ENCODE measurements at regions not wholly inside any gene's neighbourhood (a gene's known extent, or its start where the extent isn't known, plus 50 kb on each side); places are given as distances from the start of the nearest gene placed in this dataset.

DNA sequence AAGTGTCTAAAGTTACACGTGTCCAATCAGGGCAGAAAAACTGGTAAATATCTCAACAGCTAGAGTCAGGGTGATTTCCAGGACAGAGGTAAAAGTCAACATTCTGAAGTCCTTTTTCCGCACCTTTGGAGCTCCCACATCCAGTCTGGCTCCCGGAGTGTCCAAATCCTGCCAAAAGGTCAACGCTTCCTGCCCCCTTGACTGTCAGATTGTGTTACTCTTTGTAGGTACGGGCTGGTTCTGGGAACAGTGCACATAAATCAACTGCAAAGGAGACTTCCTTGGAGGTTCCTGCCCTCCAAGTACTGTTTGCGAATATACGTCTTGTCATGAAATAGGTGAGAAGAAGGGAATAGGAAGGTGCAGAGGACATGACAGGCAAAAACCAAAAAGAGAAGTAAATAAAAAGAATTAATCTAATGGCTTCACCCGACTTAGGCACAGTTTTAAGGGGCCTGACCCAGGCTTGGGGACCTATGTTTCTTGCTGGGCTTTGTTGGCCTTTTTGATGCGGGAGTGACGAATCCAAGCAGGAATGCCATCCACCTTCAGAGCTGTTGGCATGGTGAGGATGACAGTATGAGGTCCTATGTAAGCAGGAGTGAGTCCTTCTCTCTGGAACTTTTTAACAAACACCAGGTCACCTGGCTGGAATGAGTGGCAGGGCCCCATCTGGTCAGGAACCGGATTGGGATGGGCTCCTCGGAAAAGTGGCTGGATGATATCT, 155.4 kb downstream of the TRIM27 start:
- DNase-seq (ENCODE audit: low spot score): no peak
- TF ChIP-seq, protein P1, sequence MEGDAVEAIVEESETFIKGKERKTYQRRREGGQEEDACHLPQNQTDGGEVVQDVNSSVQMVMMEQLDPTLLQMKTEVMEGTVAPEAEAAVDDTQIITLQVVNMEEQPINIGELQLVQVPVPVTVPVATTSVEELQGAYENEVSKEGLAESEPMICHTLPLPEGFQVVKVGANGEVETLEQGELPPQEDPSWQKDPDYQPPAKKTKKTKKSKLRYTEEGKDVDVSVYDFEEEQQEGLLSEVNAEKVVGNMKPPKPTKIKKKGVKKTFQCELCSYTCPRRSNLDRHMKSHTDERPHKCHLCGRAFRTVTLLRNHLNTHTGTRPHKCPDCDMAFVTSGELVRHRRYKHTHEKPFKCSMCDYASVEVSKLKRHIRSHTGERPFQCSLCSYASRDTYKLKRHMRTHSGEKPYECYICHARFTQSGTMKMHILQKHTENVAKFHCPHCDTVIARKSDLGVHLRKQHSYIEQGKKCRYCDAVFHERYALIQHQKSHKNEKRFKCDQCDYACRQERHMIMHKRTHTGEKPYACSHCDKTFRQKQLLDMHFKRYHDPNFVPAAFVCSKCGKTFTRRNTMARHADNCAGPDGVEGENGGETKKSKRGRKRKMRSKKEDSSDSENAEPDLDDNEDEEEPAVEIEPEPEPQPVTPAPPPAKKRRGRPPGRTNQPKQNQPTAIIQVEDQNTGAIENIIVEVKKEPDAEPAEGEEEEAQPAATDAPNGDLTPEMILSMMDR (IDR thresholded peaks at IDR 0.05; ENCODE audit: borderline replicate concordance, control extremely low read depth, extremely low read depth, insufficient read depth, missing control alignments): no peak
- in situ Hi-C loops (cut with MboI; ENCODE audit: low sequenced_read_pairs, unreplicated experiment): no loop called here

DNA sequence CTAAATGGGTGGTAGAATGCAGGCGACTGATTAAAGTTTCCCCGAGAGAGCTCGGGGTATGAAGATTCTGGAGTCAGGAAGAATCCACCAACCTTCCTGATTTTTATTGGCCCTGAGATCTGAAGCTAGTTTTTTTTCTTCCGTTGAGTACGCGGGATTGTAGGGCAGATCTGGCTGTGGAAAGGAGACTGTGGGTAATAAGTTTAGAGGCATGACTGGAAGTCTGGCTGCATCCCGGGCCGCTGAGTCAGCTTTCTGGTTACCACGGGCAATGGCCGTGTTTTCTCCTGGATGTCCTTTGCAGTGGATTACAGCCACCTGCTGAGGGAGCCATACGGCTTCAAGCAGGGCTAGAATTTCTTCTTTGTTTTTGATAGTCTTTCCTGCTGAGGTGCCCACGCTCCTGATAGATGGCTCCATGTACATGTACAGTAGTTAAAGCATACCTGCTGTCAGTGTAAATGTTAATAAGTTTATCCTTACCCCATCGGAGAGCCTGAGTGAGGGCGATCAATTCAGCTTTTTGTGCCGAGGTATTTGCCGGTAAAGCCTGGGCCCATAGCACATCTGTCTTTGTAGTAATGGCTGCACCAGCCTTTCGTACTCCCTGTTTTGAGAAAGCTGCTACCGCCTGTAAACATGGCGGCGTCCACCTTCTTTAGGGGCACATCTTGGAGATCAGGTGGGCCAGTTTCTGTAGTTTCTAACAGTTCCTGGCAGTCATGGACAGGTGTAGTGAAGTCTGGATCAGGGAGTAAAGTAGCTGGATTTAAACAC, 154.0 kb downstream of the TRIM27 start:
- in situ Hi-C loops (cut with MboI; ENCODE audit: low sequenced_read_pairs, unreplicated experiment): no loop called here
- no peak for DNase-seq (ENCODE audit: low spot score)
- TF ChIP-seq, protein P1 (IDR thresholded peaks at IDR 0.05; ENCODE audit: borderline replicate concordance, control extremely low read depth, extremely low read depth, insufficient read depth, missing control alignments): no peak

DNA sequence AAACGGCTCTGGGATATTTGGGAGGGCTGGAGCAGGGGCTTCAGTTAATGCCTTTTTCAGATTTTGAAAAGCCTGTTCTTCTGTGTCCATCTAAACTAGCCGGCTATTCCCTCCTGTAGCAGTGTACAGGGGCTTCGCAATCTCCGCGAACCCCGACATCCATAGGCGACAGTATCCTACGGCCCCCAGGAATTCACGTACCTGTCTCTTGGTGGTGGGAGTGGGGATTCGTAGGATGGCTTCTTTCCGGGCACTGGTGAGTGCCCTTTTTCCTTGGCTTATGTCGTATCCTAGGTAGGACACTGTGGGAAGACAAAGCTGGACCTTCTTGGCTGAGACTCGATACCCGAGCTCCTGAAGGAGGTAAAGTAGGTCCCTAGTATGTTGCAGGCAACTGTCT, 153.1 kb downstream of the TRIM27 start:
- TF ChIP-seq, protein P1 (IDR thresholded peaks at IDR 0.05; ENCODE audit: borderline replicate concordance, control extremely low read depth, extremely low read depth, insufficient read depth, missing control alignments): no peak
- DNase-seq (ENCODE audit: low spot score): no peak
- in situ Hi-C loops (cut with MboI; ENCODE audit: low sequenced_read_pairs, unreplicated experiment): no loop called here

DNA sequence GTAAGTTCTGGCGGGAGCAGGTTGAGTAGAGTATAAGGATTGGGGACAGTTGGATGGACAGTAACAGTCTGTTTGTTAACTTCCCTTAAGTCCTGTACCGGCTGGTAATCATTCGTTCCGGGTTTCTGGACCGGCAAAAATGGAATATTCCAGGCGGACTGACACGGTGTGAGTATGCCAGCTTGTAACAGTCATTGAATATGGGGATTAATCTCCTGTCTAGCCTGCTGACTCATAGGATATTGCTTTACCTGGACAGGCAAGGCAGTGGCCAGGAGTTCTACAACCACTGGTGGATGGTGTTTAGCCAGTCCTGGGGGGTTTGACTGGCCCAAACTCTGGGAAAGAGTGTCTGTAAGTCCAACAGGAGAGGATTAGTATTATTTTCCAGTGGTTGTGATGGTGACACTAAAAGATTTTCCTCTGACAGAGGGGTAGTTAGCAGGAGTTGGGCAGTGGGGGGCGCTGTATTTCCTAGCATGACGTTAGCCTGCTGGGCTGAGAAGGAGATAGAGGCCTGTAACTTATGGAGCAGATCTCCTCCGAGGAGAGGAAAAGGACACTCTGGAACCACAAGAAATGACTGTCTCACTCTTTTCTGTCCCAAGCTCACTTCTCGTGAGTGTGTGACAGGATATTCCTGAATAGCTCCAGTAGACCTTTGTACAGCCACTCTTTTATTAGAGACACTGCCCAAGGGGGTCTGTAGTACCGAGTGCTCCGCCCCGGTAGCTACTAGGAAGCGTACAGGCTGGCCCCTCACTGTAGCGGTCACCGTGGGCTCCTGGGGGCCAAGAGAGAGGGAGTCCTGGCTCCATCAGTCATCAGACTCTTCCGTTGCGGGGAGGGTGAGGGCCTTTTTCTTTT, 152.2 kb downstream of the TRIM27 start:
- DNase-seq (ENCODE audit: low spot score): no peak
- TF ChIP-seq, protein P1 (IDR thresholded peaks at IDR 0.05; ENCODE audit: borderline replicate concordance, control extremely low read depth, extremely low read depth, insufficient read depth, missing control alignments): no peak
- in situ Hi-C loops (cut with MboI; ENCODE audit: low sequenced_read_pairs, unreplicated experiment): no loop called here

DNA sequence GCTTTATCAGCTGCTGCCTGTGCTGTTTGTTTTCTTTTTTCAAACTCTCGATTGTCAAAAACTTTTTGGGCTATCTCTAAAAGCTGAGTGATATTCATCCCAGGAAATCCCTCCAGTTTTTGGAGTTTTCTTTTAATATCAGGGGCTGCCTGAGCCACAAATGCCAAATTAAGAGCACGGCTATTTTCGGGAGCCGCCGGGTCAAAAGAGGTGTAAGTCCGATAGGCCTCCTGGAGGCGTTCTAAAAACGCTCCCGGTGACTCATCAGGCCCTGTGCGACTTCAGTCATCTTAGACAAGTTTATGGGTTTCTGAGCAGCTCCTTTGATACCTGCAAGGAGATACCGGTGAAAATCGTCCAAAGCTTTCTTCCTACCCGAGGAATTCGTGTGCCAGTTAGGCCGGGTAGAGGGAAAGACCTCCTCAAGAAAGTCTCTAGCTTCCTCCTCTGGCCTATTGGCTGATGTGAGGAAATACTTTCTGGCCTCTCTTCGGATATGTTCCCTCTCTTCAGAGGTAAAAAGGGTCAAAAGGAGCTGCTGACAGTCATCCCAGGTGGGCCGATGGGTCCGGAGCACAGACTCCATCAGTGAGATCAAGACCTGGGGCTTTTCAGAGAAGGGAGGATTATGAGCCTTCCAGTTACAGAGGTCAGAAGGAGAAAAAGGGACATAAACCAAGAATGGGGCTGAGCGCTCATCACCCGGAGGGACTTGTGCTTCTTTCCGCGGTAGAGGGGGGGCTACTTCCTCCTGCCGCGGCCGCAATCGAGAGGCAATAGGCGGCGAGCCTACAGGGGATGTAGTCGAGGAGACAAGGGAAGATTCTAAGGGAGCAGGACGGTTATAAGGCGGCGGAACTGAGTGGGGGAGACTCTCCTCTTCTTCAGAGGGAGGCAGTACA, 151.1 kb downstream of the TRIM27 start:
- no peak for DNase-seq (ENCODE audit: low spot score)
- TF ChIP-seq, protein P1 (IDR thresholded peaks at IDR 0.05; ENCODE audit: borderline replicate concordance, control extremely low read depth, extremely low read depth, insufficient read depth, missing control alignments): no peak
- in situ Hi-C loops (cut with MboI; ENCODE audit: low sequenced_read_pairs, unreplicated experiment): no loop called here

Data from GM13976 (cell line).